K562 (cell line): ENCODE measurements at regions not wholly inside any gene's neighbourhood (a gene's known extent, or its start where the extent isn't known, plus 50 kb on each side); places are given as distances from the start of the nearest gene placed in this dataset.

Experiments
- ATF3 ChIP-seq, 2 experiments: fragments of 450-650 bp in 1 of 2; sonication (generic) in 1 of 2; formaldehyde crosslinking in 1 of 2; IDR thresholded peaks in 1 of 2; conservative IDR thresholded peaks in 1 of 2; 2 replicates each; pipeline versions ENCODE4 v1.6.1 to v1.8.1; 2016 to 2023; ENCODE audit warnings: mild to moderate bottlenecking in 2 of 2, moderate library complexity in 2 of 2, inconsistent platforms in 1 of 2, missing genetic modification reagents in 1 of 2
- BHLHE40 ChIP-seq: IDR thresholded peaks from 2 replicates; pipeline ENCODE4 v1.6.1; 2011; ENCODE audit warnings: low read length, improper control_type of control experiment
- BMI1 ChIP-seq: fragments of 150-350 bp; IDR thresholded peaks from 2 replicates; pipeline ENCODE4 v1.6.1; 2014; ENCODE audit warnings: low read length
- CAMTA2 ChIP-seq: fragments of 250-450 bp; sonication (Bioruptor Pico); conservative IDR thresholded peaks from 2 replicates; pipeline ENCODE4 v1.5.1; 2022
- CGGBP1 ChIP-seq: fragments of 250-450 bp; sonication (Bioruptor Pico); IDR thresholded peaks from 2 replicates; pipeline ENCODE4 v1.9.0; 2021; ENCODE audit warnings: mild to moderate bottlenecking
- CHD1 ChIP-seq: fragments of 200-600 bp; sonication (generic); IDR thresholded peaks from one replicate; pipeline ENCODE4 v1.6.1; 2012; ENCODE audit warnings: mild to moderate bottlenecking, moderate library complexity, low read length, inconsistent platforms
- EP300 ChIP-seq: IDR thresholded peaks from 2 replicates; pipeline ENCODE4 v1.6.1; 2012; ENCODE audit warnings: low read length, improper control_type of control experiment
- FOXJ3 ChIP-seq: sonication (generic); formaldehyde crosslinking; IDR thresholded peaks from 2 replicates; pipeline ENCODE4 v1.4.0; 2020; ENCODE audit warnings: mild to moderate bottlenecking, missing genetic modification reagents
- NCOA1 ChIP-seq: fragments of 450-650 bp; IDR thresholded peaks from 2 replicates; pipeline ENCODE4 v1.6.1; 2016; ENCODE audit warnings: low read depth
- SAP30 ChIP-seq: fragments of 200-600 bp; sonication (generic); IDR thresholded peaks from 2 replicates; pipeline ENCODE4 v1.6.1; 2012; ENCODE audit warnings: borderline replicate concordance, low read depth, mild to moderate bottlenecking, moderate library complexity, low read length, control low read depth, inconsistent platforms; ENCODE audit not compliant: insufficient read depth, poor library complexity, severe bottlenecking
- SMAD4 ChIP-seq: fragments of 250-450 bp; sonication (Bioruptor Pico); conservative IDR thresholded peaks from 2 replicates; pipeline ENCODE4 v1.8.0; 2021; ENCODE audit warnings: inconsistent platforms, mild to moderate bottlenecking, moderate library complexity
- ZFX ChIP-seq: sonication (generic); formaldehyde crosslinking; IDR thresholded peaks from 2 replicates; pipeline ENCODE4 v1.8.0; 2022; ENCODE audit warnings: mild to moderate bottlenecking, missing genetic modification reagents, moderate library complexity
- TF ChIP-seq, protein P1 (sequence below): fragments of 450-650 bp; formaldehyde crosslinking; IDR thresholded peaks from 2 replicates; pipeline ENCODE4 v1.4.0; 2022; ENCODE audit warnings: mild to moderate bottlenecking, moderate library complexity

DNA sequence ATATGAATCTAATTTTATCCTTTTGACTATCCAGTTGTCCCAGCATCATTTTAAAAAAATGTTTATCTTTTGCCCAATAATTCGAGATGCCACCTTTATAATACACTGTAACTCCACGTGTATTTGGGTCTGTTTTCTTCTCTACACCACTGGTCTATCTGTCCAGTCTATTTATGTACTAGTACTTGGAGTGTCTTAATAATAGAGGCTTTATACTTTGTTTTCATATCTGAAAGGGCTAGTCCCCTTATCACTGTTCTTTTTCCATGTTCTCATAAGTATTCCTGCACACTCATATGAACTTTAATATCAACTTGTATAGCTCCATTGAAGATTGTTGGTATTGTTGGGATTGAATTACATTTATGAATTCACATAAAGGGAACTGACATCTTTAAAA, 101.1 kb upstream of the RMP24 start:
- TF ChIP-seq ZFX (CRISPR knock-in tag) (no peak), SAP30 (no peak), EP300 (no peak), NCOA1 (no peak), SMAD4 (no peak), BMI1 (no peak), BHLHE40 (no peak), FOXJ3 (CRISPR knock-in tag) (no peak), CHD1 (no peak), ATF3 (IDR thresholded peaks at IDR 0.05) (no peak), ATF3 (CRISPR knock-in tag; conservative IDR thresholded peaks at IDR 0.05) (no peak), CAMTA2 (CRISPR knock-in tag) (no peak), CGGBP1 (CRISPR knock-in tag) (no peak)
- TF ChIP-seq, protein P1, sequence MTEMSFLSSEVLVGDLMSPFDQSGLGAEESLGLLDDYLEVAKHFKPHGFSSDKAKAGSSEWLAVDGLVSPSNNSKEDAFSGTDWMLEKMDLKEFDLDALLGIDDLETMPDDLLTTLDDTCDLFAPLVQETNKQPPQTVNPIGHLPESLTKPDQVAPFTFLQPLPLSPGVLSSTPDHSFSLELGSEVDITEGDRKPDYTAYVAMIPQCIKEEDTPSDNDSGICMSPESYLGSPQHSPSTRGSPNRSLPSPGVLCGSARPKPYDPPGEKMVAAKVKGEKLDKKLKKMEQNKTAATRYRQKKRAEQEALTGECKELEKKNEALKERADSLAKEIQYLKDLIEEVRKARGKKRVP (CRISPR knock-in tag), result no peak
